GM18870 (cell line): ENCODE measurements at regions not wholly inside any gene's neighbourhood (a gene's known extent, or its start where the extent isn't known, plus 50 kb on each side); places are given as distances from the start of the nearest gene placed in this dataset.
"Not testable (repeated sequence)": the region's sequence is repeated elsewhere in the genome, so short reads cannot be mapped to it uniquely, and the experiment has no call there.

Source experiments
- ATAC-seq: cut with Tn5 transposase; IDR thresholded peaks from one replicate; pipeline ENCODE4 v1.9.1; 2021; ENCODE audit warnings: moderate library complexity; ENCODE audit not compliant: unreplicated experiment

DNA sequence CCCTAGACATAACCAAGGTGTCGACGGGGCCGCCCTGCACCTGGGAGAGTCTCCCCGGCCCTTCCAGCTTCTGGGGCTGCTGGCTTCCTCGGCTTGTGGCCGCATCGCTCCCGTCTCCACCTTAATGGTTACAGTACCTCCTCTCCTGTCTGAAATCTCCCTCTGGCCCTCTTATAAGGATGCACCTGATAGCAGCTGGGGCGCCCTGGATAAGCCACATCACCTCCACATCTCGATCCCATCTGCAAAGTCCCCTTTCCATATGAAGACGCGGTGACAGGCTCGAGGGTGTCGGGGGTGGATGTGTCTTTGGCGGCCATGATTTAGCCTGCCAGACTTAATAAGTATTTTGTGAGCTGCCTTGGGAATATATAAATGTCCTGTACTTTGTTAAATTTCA, 169.0 kb downstream of the NPIPB11 start:
- ATAC-seq = not testable (repeated sequence)

- ATAC-seq = not testable (repeated sequence)
These were observed 169.5 kb downstream of the NPIPB11 start for GRCh38 chr16:29237023-29237422.

- ATAC-seq = not testable (repeated sequence)
These were observed 170.6 kb downstream of the NPIPB11 start for GRCh38 chr16:29235836-29236370.

- ATAC-seq = not testable (repeated sequence)
These were observed 171.8 kb downstream of the NPIPB11 start for GRCh38 chr16:29234536-29235275.

DNA sequence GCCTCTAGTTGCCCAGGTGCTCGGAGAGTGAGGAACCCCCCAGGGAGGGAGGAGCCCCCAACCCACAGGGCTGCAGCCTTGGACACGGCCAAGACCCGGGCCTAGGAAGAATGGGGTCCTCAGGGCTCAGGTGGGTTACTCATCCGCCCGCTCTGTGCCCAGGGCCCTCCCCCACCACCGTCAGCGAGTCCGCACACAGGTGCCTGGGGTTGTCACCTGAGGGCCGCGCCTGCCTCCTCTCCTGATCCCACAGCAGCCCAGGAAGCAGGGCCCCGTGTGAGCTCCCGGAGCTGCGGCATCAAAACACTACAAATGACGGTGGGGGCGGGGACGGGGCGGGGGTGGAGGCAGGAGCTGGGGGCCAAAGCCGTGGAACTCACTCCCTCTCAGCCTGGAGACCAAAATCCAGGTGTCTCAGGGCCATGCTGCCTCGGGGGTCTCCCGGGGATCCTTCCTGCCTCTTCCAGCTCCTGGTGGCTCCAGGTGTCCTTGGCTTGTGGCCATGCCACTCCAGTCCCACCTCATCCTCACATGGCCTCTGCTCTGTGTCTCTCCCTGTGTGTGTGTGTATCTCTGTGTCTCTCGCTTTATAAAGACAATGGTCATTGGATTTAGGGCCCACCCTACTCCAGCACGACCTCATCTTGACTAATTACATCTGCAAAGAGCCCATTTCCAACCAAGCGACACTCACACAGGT, 172.7 kb downstream of the NPIPB11 start:
- ATAC-seq = not testable (repeated sequence)

DNA sequence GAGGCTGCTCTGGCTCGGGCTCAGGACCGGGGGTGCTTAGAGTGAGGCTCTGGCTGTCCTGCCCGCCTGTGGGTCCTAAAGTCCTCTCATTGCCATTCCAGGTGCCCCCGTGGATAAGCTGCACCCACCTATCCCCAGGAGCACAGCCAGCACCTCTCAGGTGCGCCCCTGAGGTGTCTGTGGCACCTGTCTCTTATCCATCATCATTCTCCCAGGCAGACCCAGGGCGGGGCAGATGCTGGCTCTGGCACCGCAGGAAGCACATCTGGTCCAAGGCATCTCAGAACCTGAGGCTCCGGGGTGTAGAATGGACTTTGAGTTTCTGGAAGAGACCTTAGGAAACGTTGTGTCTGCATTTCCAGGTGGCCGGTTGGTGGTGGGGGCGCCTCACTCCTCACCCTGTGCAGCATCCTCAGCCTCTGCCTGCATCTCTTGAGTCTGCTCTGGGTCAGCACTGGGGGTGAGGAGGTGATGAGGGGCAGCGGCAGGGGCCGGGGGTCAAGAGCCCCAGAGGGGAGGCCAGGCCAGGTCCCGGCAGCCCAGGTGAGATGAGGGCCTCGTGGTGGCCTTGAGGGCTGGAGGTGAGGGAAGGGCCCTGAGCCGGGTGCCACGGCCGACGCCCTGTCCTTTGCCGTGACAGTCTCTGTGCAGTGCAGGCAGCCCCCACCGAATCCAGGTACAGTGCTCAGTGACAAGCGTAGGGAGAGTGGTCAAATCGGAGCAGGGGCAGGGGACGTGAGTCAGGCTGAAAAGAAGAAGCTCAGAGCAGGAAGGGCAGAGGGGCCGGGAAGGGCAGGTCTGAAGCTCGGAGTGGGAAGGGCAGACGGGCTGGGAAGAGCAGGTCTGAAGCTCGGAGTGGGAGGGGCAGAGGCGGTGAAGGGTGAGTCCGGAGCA, 173.5 kb downstream of the NPIPB11 start:
- ATAC-seq = no peak

- not testable (repeated sequence) for ATAC-seq
These were observed 174.3 kb downstream of the NPIPB11 start for GRCh38 chr16:29232160-29232705.

DNA sequence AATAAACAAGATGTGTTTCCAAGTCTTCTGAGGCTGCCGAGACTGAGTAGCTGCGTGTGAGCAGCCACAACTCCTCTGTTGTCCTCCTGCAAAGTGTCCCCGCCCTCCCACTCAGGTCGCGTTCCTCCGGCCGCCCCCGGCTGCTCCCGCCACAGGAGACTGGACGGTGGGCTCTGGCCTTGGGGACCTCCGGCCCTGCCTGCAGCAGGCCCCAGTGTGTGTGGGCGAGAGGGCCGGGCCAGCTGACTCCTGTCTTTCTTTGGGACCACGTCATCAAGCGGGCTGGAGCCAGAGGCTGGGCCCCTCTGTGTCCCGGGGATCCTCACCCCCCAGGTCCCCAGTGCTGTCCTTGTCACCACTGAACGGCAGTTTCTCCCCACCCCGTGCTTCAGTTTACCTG, 175.3 kb downstream of the NPIPB11 start:
- no peak for ATAC-seq

GRCh38 chr16:29230671-29231096, 175.8 kb downstream of the NPIPB11 start:
- no peak for ATAC-seq

DNA sequence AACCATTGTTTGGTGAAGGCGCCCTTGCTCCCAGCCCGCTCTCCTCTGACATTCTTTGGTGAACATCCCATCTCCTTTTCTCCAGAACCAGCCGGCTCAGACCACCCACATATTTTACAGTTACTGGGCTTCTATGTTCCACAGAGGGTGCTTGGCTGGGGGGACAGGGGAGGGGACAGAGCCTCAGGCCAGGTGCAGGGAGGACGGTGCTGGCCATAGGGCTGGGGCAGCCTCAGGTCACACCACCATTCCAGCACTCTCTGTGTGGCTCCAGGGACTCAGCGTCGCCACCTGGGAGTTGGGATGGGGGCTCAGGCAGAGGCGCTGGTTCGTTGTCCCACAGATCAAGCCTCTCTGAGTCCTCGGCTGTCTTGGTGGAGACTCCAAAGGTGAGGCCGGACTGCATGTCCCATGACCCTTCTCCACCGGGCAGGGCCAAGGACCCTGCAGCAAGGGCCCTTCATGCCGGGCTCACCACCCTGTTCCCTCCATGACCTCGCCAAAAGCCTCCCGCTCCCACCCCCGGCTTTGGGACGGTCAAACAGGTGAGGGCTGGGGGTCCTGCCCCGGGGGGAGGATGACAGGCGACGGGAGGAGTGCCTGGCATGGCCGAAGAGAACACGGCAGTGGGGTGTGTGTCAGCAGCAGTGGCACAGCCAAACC, 176.4 kb downstream of the NPIPB11 start:
- ATAC-seq = not testable (repeated sequence)

GRCh38 chr16:29229616-29230005, 176.9 kb downstream of the NPIPB11 start:
- ATAC-seq = not testable (repeated sequence)

GRCh38 chr16:29228664-29229611, 177.6 kb downstream of the NPIPB11 start:
- not testable (repeated sequence) for ATAC-seq

DNA sequence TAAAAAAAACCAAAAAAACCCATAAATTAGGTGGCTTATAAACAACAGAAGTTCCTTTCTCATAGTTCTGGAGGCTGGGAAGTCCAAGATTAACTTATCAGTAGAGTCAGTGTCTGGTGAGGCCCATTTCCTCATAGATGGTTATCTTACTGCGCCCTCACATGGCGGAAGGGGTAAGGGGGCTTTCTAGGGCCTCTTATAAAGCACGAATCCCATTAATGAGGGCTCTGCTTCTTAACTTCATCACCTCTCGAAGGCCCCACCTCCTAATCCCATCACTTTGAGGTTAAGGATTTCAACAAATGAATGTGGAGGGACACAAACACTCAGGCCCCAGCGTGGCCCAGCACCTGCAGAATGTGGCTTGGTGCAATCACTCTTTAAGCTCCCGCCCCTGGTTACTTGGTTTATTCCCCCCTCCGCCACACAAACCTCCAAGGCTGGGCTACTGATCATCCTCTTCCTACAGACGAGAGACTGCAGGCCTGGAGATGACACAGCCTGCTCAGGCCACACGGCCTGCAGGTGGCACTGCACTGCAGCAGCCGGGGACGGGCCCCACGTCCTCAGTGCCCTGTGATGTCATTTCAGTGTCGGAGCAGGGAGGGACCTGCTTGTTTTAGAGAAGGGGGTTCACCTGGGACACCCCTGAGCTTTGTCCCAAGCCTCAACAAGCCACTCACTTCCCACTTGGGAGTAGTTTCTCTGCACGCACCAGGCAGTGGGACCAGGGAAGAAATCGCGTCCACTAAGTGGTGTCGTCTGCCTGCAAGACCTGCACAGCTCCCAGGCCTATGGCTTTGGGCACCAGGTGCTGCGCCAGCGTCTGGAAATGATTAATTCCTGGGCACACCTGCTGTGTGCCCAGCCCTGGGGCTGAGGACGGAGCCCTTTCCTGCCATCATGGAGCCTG, 178.5 kb downstream of the NPIPB11 start:
- not testable (repeated sequence) for ATAC-seq

DNA sequence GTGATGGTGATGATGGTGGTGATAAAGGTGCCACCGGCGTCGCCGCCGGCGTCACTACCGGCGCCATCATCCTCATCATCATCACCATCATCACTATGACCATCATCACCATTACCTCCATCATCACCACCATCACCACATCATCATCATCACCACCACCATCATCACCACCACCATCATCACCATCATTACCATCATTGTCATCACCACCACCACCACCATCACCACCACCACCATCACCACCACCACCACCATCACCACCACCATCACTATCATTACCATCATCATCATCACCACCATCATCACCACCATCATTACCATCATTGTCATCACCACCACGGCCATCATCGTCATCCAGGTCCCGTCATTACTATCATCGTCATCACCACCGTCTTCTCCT, 179.7 kb downstream of the NPIPB11 start:
- ATAC-seq = no peak

GRCh38 chr16:29224675-29225074, 181.8 kb downstream of the NPIPB11 start:
- not testable (repeated sequence) for ATAC-seq

DNA sequence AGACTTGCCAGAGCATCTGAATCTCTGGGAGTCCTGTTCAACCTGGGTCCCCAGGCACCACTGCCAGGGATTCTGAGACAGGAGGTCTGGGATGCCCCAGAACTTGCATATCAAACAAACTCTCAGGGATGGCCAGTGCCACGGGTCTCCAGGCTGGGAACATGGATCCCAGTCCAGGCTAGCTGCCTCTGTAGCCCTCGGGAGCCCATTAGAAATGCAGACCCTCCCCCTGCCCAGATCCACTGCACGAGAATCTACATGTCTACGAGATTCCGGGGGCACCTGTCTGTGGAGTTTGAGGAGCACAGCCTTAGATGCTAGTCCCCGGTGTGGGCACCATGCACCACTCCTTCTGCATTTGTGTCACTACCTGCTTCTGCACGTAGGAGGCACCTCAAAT, 183.9 kb downstream of the NPIPB11 start:
- not testable (repeated sequence) for ATAC-seq

- ATAC-seq = not testable (repeated sequence)
These were observed 184.5 kb downstream of the NPIPB11 start for GRCh38 chr16:29222008-29222407.
